Neural progenitor cell (in vitro differentiated cells): ENCODE measurements at regions not wholly inside any gene's neighbourhood (a gene's known extent, or its start where the extent isn't known, plus 50 kb on each side); places are given as distances from the start of the nearest gene placed in this dataset.
A peak's percentile ranks its signal among the peaks of the same experiment; 100 is the strongest.

Experiments used
- DNase-seq: peaks from one replicate; pipeline ENCODE4 v3.0.0-alpha.2; 2016; ENCODE audit warnings: low spot score
- H2AFZ ChIP-seq: fragments of 200-600 bp; sonication (generic); replicated peaks from 2 replicates; pipeline ENCODE4 v1.6.1; 2016; ENCODE audit warnings: antibody characterized with exemption
- H3F3A ChIP-seq: fragments of 200-600 bp; sonication (generic); 2 replicates; pipeline ENCODE4 v1.6.1; 2016; ENCODE audit warnings: antibody characterized with exemption, low read depth
- H3K27ac ChIP-seq: fragments of 200-600 bp; sonication (generic); 2 replicates; pipeline ENCODE4 v1.5.1; 2016; ENCODE audit warnings: mild to moderate bottlenecking
- H3K27me3 ChIP-seq: fragments of 200-600 bp; sonication (generic); 2 replicates; pipeline ENCODE4 v1.6.1; 2016; ENCODE audit warnings: mild to moderate bottlenecking, moderate library complexity
- H3K36me3 ChIP-seq: fragments of 200-600 bp; sonication (generic); 2 replicates; pipeline ENCODE4 v1.5.1; 2016
- H3K4me1 ChIP-seq: fragments of 200-600 bp; sonication (generic); 2 replicates; pipeline ENCODE4 v1.6.1; 2016; ENCODE audit warnings: mixed run types
- H3K4me2 ChIP-seq: fragments of 200-600 bp; sonication (generic); 2 replicates; pipeline ENCODE4 v1.6.1; 2016
- H3K4me3 ChIP-seq: fragments of 200-600 bp; sonication (generic); 2 replicates; pipeline ENCODE4 v1.5.1; 2016
- H3K79me2 ChIP-seq: fragments of 200-600 bp; sonication (generic); 2 replicates; pipeline ENCODE4 v1.6.1; 2016; ENCODE audit warnings: low read depth
- H3K9ac ChIP-seq: fragments of 200-600 bp; sonication (generic); 2 replicates; pipeline ENCODE4 v1.6.1; 2016
- H3K9me3 ChIP-seq: fragments of 200-600 bp; sonication (generic); 2 replicates; pipeline ENCODE4 v1.5.1; 2016; ENCODE audit warnings: low read depth
- H4K20me1 ChIP-seq: fragments of 200-600 bp; sonication (generic); 2 replicates; pipeline ENCODE4 v1.6.1; 2016; ENCODE audit warnings: low read depth
- H3K27ac Mint-ChIP-seq: 3 replicates; pipeline ENCODE4 v1.8.0; 2021; ENCODE audit warnings: mixed read lengths
- H3K27me3 Mint-ChIP-seq: 2 replicates; pipeline ENCODE4 v1.8.0; 2022; ENCODE audit warnings: low read depth, mild to moderate bottlenecking, inconsistent platforms, moderate library complexity, mixed read lengths; ENCODE audit not compliant: insufficient read depth
- H3K36me3 Mint-ChIP-seq: 3 replicates; pipeline ENCODE4 v1.8.0; 2021; ENCODE audit warnings: mixed read lengths
- H3K4me1 Mint-ChIP-seq: 3 replicates; pipeline ENCODE4 v1.8.0; 2021; ENCODE audit warnings: mixed read lengths
- H3K4me3 Mint-ChIP-seq: 3 replicates; pipeline ENCODE4 v1.8.0; 2021; ENCODE audit warnings: mild to moderate bottlenecking, moderate library complexity, mixed read lengths
- H3K9me3 Mint-ChIP-seq: 3 replicates; pipeline ENCODE4 v1.8.0; 2020; ENCODE audit warnings: mixed read lengths
- CTCF ChIP-seq: fragments of 200-600 bp; sonication (generic); IDR thresholded peaks from 2 replicates; pipeline ENCODE4 v1.5.1; 2017; ENCODE audit warnings: antibody characterized with exemption, mild to moderate bottlenecking
- EZH2 ChIP-seq: fragments of 200-600 bp; sonication (generic); IDR thresholded peaks from 2 replicates; pipeline ENCODE4 v1.6.1; 2017; ENCODE audit warnings: antibody characterized with exemption, mild to moderate bottlenecking, moderate library complexity
- EZH2phosphoT487 ChIP-seq: fragments of 200-600 bp; sonication (generic); IDR thresholded peaks from 2 replicates; pipeline ENCODE4 v1.6.1; 2017; ENCODE audit warnings: antibody characterized with exemption

GRCh38 chr4:181701894-181702293, 541.3 kb upstream of the TENM3 start:
- no peak for DNase-seq
- H3K27me3 ChIP-seq: no peaks in the 10 kb centered on the region
- Mint-ChIP-seq H3K27me3 (no peaks in the 10 kb centered on the region), H3K36me3 (no peaks in the 10 kb centered on the region), H3K4me3 (no peak overlapping the region), H3K27ac (no peak overlapping the region), H3K9me3 (peaks cover 2% of the 10 kb centered on the region), H3K4me1 (peaks cover 5% of the 10 kb centered on the region)
- no peaks in the 10 kb centered on the region for H3F3A ChIP-seq
- no peak overlapping the region for H3K9ac ChIP-seq
- no peaks in the 10 kb centered on the region for H3K36me3 ChIP-seq
- peaks cover 4% of the 10 kb centered on the region for H3K4me1 ChIP-seq
- TF ChIP-seq EZH2 (no peak), CTCF (no peak), EZH2phosphoT487 (no peak)
- H3K9me3 ChIP-seq: no peaks in the 10 kb centered on the region
- H2AFZ ChIP-seq: no peak overlapping the region
- H3K4me3 ChIP-seq: no peak overlapping the region
- no peaks in the 10 kb centered on the region for H3K79me2 ChIP-seq
- H3K27ac ChIP-seq: no peak overlapping the region
- H3K4me2 ChIP-seq: no peak overlapping the region
- H4K20me1 ChIP-seq: no peaks in the 10 kb centered on the region

GRCh38 chr4:181702864-181703495, 540.2 kb upstream of the TENM3 start:
- Mint-ChIP-seq H3K36me3 (no peaks in the 10 kb centered on the region), H3K27me3 (no peaks in the 10 kb centered on the region), H3K9me3 (no peaks in the 10 kb centered on the region), H3K27ac (peak overlapping the region; percentile 68), H3K4me3 (no peak overlapping the region), H3K4me1 (peaks cover 5% of the 10 kb centered on the region)
- no peaks in the 10 kb centered on the region for H3K36me3 ChIP-seq
- no peak overlapping the region for H3K4me2 ChIP-seq
- no peak overlapping the region for H2AFZ ChIP-seq
- no peaks in the 10 kb centered on the region for H4K20me1 ChIP-seq
- no peaks in the 10 kb centered on the region for H3K9me3 ChIP-seq
- H3F3A ChIP-seq: no peaks in the 10 kb centered on the region
- peaks cover 4% of the 10 kb centered on the region for H3K4me1 ChIP-seq
- no peaks in the 10 kb centered on the region for H3K79me2 ChIP-seq
- no peaks in the 10 kb centered on the region for H3K27me3 ChIP-seq
- H3K4me3 ChIP-seq: no peak overlapping the region
- DNase-seq: no peak
- no peak overlapping the region for H3K27ac ChIP-seq
- H3K9ac ChIP-seq: no peak overlapping the region
- no peak for TF ChIP-seq CTCF
- no peak for TF ChIP-seq EZH2
- no peak for TF ChIP-seq EZH2phosphoT487

GRCh38 chr4:181710143-181710542, 533.1 kb upstream of the TENM3 start:
- Histone ChIP-seq H4K20me1 (no peaks in the 10 kb centered on the region), H3F3A (no peaks in the 10 kb centered on the region), H3K27ac (no peak overlapping the region), H3K9ac (no peak overlapping the region), H2AFZ (no peak overlapping the region), H3K9me3 (no peaks in the 10 kb centered on the region), H3K27me3 (no peaks in the 10 kb centered on the region), H3K36me3 (no peaks in the 10 kb centered on the region), H3K79me2 (no peaks in the 10 kb centered on the region), H3K4me1 (no peaks in the 10 kb centered on the region), H3K4me2 (no peak overlapping the region), H3K4me3 (no peak overlapping the region)
- TF ChIP-seq EZH2 (no peak), CTCF (no peak), EZH2phosphoT487 (no peak)
- Mint-ChIP-seq H3K36me3 (peaks cover 2% of the 10 kb centered on the region), H3K9me3 (peaks cover 8% of the 10 kb centered on the region), H3K4me1 (no peaks in the 10 kb centered on the region), H3K27ac (no peak overlapping the region), H3K27me3 (no peaks in the 10 kb centered on the region), H3K4me3 (no peak overlapping the region)
- DNase-seq: no peak
